HG02759 (cell line): ENCODE measurements at regions not wholly inside any gene's neighbourhood (a gene's known extent, or its start where the extent isn't known, plus 50 kb on each side); places are given as distances from the start of the nearest gene placed in this dataset.

Experiments
- ATAC-seq: cut with Tn5 transposase; IDR thresholded peaks from one replicate; pipeline ENCODE4 v1.9.1; 2021; ENCODE audit warnings: mild to moderate bottlenecking, moderate library complexity; ENCODE audit not compliant: unreplicated experiment

GRCh38 chr20:24813080-24813479 is 136.0 kb upstream of the CST7 start:
- no peak for ATAC-seq

GRCh38 chr20:24813496-24813895 is 135.6 kb upstream of the CST7 start:
- ATAC-seq = no peak

- ATAC-seq = no peak
Observed at GRCh38 chr20:24813936-24814335, 135.1 kb upstream of the CST7 start.

GRCh38 chr20:24814556-24815195 is 134.4 kb upstream of the CST7 start:
- no peak for ATAC-seq

- no peak for ATAC-seq
Observed at GRCh38 chr20:24815196-24815815, 133.8 kb upstream of the CST7 start.

- no peak for ATAC-seq
Observed at GRCh38 chr20:24815931-24816330, 133.1 kb upstream of the CST7 start.

GRCh38 chr20:24816431-24816830 is 132.6 kb upstream of the CST7 start:
- ATAC-seq = no peak

GRCh38 chr20:24816907-24817306 is 132.2 kb upstream of the CST7 start:
- ATAC-seq = no peak

GRCh38 chr20:24817351-24817750 is 131.7 kb upstream of the CST7 start:
- ATAC-seq = no peak

GRCh38 chr20:24818056-24818455 is 131.0 kb upstream of the CST7 start:
- no peak for ATAC-seq

- ATAC-seq = no peak
Observed at GRCh38 chr20:24819331-24819965, 129.6 kb upstream of the CST7 start.

GRCh38 chr20:24820345-24820744 is 128.7 kb upstream of the CST7 start:
- ATAC-seq = no peak

GRCh38 chr20:24821391-24821790 is 127.7 kb upstream of the CST7 start:
- ATAC-seq = no peak

- no peak for ATAC-seq
Observed at GRCh38 chr20:24823176-24823784, 125.8 kb upstream of the CST7 start.

- ATAC-seq = no peak
Observed at GRCh38 chr20:24823989-24824693, 124.9 kb upstream of the CST7 start.

- no peak for ATAC-seq
Observed at GRCh38 chr20:24825591-24825990, 123.5 kb upstream of the CST7 start.

- ATAC-seq = no peak
Observed at GRCh38 chr20:24827603-24828295, 121.3 kb upstream of the CST7 start.

GRCh38 chr20:24828992-24829648 is 119.9 kb upstream of the CST7 start:
- no peak for ATAC-seq

- ATAC-seq = no peak
Observed at GRCh38 chr20:24829649-24830370, 119.3 kb upstream of the CST7 start.

GRCh38 chr20:24830649-24831048 is 118.4 kb upstream of the CST7 start:
- no peak for ATAC-seq
